Cardiac muscle cell (in vitro differentiated cells and primary cell): ENCODE measurements at regions not wholly inside any gene's neighbourhood (a gene's known extent, or its start where the extent isn't known, plus 50 kb on each side); places are given as distances from the start of the nearest gene placed in this dataset.

Source experiments
- DNase-seq, 2 donors: peaks; one replicate each; pipeline versions ENCODE4 v3.0.0 to v3.0.0-alpha.2; 2010 to 2017; ENCODE audit warnings: low read depth in 1 of 2, low spot score in 1 of 2
- H3K27ac ChIP-seq: fragments of 200-600 bp; sonication (generic); 2 replicates; pipeline ENCODE4 v1.5.1; 2016
- H3K27me3 ChIP-seq: fragments of 200-600 bp; sonication (generic); 2 replicates; pipeline ENCODE4 v1.6.0; 2016; ENCODE audit warnings: control low read depth
- H3K36me3 ChIP-seq: fragments of 200-600 bp; sonication (generic); 2 replicates; pipeline ENCODE4 v1.5.1; 2016; ENCODE audit warnings: control low read depth
- H3K4me1 ChIP-seq: fragments of 200-600 bp; sonication (generic); 2 replicates; pipeline ENCODE4 v1.8.1; 2017; ENCODE audit warnings: low read depth, mild to moderate bottlenecking, mixed run types
- H3K4me3 ChIP-seq: fragments of 200-600 bp; sonication (generic); 2 replicates; pipeline ENCODE4 v1.5.1; 2016; ENCODE audit warnings: mild to moderate bottlenecking
- H3K9me3 ChIP-seq: fragments of 200-600 bp; sonication (generic); 2 replicates; pipeline ENCODE4 v1.5.1; 2017; ENCODE audit warnings: low read depth, mild to moderate bottlenecking, control low read depth
- CTCF ChIP-seq: IDR thresholded peaks from 2 replicates; pipeline ENCODE4 v1.5.1; 2012; ENCODE audit warnings: low read depth, mild to moderate bottlenecking, low read length

DNA sequence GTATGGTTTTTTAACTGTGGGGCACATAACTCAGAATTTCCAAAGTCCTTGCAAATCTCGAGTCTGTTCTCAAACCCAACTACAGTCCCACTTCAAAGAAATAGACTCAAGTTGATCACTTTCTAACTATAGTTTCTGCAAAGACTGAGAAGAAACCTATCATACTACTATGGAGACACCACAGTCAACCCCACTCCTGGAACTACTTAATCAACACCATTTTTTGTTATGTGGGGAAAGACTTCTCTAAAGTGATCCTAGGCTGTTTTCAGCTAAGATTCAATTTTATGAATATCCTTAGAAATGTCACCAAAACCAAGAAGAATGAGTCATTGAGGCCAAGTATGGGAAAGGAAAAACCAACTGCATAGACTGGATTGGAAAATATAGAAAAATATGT lies 198.8 kb downstream of the WDR11 start:
- DNase-seq = no peak
- H3K36me3 ChIP-seq = no peaks in the 10 kb centered on the region
- no peak for TF ChIP-seq CTCF
- no peaks in the 10 kb centered on the region for H3K4me1 ChIP-seq
- no peak overlapping the region for H3K27ac ChIP-seq
- no peaks in the 10 kb centered on the region for H3K9me3 ChIP-seq
- H3K27me3 ChIP-seq = no peaks in the 10 kb centered on the region
- H3K4me3 ChIP-seq = no peak overlapping the region

- Histone ChIP-seq H3K4me1 (no peaks in the 10 kb centered on the region), H3K27ac (no peak overlapping the region), H3K4me3 (no peak overlapping the region), H3K27me3 (no peaks in the 10 kb centered on the region), H3K9me3 (no peaks in the 10 kb centered on the region), H3K36me3 (no peaks in the 10 kb centered on the region)
- TF ChIP-seq CTCF = no peak
- no peak for DNase-seq
These were observed 200.0 kb downstream of the WDR11 start for GRCh38 chr10:121051171-121051570.

DNA sequence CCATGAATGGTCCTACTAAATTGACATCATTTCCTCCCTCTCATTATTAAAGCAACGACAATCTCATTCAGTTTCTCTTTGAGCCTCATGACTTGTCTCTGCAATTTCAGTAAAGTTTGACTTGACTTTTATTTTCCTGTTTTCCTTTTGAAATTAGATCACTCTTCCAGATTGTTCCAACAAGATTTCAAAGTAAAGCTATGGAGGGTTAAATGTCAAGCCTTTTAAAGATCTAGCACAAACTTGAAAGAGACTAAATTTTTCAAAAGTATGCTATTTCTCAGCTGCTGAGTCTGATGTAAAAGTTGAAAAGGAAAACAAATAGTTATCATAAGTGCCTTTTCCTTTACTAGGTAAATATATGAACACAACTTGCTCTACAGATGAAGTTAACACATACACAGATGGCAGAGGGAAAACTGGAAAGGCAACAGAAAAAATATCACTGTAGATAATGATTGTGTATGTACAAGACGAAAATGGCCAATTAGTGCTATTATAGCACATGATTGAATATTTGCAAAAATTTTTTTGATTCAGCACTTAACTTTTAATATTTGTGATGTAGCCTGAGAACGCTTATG lies 200.6 kb downstream of the WDR11 start:
- Histone ChIP-seq H3K36me3 (no peaks in the 10 kb centered on the region), H3K9me3 (no peaks in the 10 kb centered on the region), H3K4me1 (no peaks in the 10 kb centered on the region), H3K27me3 (no peaks in the 10 kb centered on the region), H3K27ac (no peak overlapping the region), H3K4me3 (no peak overlapping the region)
- TF ChIP-seq CTCF = no peak
- DNase-seq = no peak

DNA sequence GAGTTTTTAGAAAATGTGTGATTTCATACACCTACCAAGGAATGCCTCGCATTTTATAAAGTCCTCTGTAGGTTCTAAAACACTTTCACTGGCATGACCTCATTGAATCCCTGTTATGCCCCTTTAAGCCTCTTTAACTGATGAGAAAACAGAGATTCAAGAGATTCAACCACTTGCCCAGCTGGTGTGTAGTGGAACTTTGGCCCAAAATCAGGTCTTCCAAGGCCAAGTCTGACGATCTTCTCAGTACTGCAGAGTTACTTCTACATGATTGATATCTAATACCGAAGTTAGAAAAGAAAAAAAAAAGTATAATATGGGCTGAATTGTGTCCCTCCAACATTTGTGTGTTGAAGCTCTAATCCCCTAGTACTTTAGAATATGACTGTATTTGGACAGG lies 202.0 kb downstream of the WDR11 start:
- no peak overlapping the region for H3K27ac ChIP-seq
- H3K4me1 ChIP-seq = no peaks in the 10 kb centered on the region
- H3K36me3 ChIP-seq = no peaks in the 10 kb centered on the region
- DNase-seq = no peak
- H3K27me3 ChIP-seq = no peaks in the 10 kb centered on the region
- no peak for TF ChIP-seq CTCF
- H3K9me3 ChIP-seq = no peaks in the 10 kb centered on the region
- no peak overlapping the region for H3K4me3 ChIP-seq

DNA sequence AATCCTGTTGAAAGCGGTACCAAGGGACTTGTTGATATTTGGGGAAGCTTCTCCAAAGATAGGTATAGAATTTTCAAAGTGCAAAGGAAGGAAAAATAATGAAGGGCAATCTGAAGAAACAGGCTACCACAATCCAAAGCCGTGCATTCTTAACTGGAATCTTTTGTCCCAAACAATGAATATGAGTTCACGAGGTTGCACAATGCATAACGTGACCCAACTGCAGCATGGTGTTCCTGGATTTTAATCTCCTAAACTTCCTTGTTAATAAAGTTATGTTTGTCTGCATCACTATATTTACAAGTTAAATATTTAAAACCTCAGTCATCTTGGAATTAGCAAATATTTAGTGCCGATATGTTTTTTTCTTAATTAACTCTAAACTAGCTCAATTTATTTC lies 203.7 kb downstream of the WDR11 start:
- H3K4me1 ChIP-seq = no peaks in the 10 kb centered on the region
- no peak for DNase-seq
- no peaks in the 10 kb centered on the region for H3K36me3 ChIP-seq
- H3K27me3 ChIP-seq = no peaks in the 10 kb centered on the region
- no peak overlapping the region for H3K27ac ChIP-seq
- no peak for TF ChIP-seq CTCF
- no peak overlapping the region for H3K4me3 ChIP-seq
- H3K9me3 ChIP-seq = no peaks in the 10 kb centered on the region

DNA sequence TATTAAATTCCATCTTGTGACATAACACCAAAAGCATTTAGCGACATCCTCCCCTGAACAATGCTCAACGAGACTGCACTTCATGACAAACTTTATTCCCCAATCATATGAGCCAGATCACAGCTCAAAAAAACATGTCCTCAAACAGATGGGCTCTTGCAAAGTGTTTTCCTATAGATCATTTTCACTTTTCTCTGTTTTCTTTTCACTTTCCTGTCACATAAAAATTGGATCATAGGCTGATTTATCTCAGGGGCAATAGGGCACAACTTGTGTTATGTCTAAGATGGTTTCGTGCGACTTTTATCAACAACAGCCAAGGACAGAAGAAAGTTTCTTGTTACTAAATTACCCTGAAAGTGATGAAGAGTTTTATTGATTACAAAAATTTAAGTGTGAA lies 206.1 kb downstream of the WDR11 start:
- TF ChIP-seq CTCF = no peak
- H3K9me3 ChIP-seq = no peaks in the 10 kb centered on the region
- no peaks in the 10 kb centered on the region for H3K4me1 ChIP-seq
- H3K27me3 ChIP-seq = no peaks in the 10 kb centered on the region
- no peak for DNase-seq
- no peaks in the 10 kb centered on the region for H3K36me3 ChIP-seq
- no peak overlapping the region for H3K27ac ChIP-seq
- no peak overlapping the region for H3K4me3 ChIP-seq
